Stomach smooth muscle (tissue), 2 donors: ENCODE measurements at regions not wholly inside any gene's neighbourhood (a gene's known extent, or its start where the extent isn't known, plus 50 kb on each side); places are given as distances from the start of the nearest gene placed in this dataset.

Experiments
- H3K27ac ChIP-seq: one replicate; pipeline ENCODE4 v1.7.0; 2013; ENCODE audit warnings: mild to moderate bottlenecking, low read length, inconsistent platforms
- H3K27me3 ChIP-seq, 2 donors: one replicate each; pipeline ENCODE4 v1.7.0; 2013; ENCODE audit warnings: low read length in 2 of 2; ENCODE audit not compliant: insufficient read depth in 2 of 2, control insufficient read depth in 1 of 2
- H3K36me3 ChIP-seq, 2 donors: one replicate each; pipeline ENCODE4 v1.7.0; 2013; ENCODE audit warnings: low read length in 2 of 2; ENCODE audit not compliant: control insufficient read depth in 2 of 2, insufficient read depth in 2 of 2
- H3K4me1 ChIP-seq: one replicate; pipeline ENCODE4 v1.7.0; 2013; ENCODE audit warnings: low read length; ENCODE audit not compliant: control insufficient read depth, insufficient read depth
- H3K4me3 ChIP-seq, 2 donors: one replicate each; pipeline ENCODE4 v1.7.0; 2013; ENCODE audit warnings: low read length in 2 of 2
- H3K9ac ChIP-seq, 2 donors: one replicate each; pipeline ENCODE4 v1.7.0; 2013; ENCODE audit warnings: low read length in 2 of 2, mild to moderate bottlenecking in 1 of 2
- H3K9me3 ChIP-seq, 2 donors: one replicate each; pipeline ENCODE4 v1.7.0; 2013; ENCODE audit warnings: low read length in 2 of 2; ENCODE audit not compliant: control insufficient read depth in 2 of 2
- donor health status: healthy.
- donor health status: Pancreatic carcinoma.

GRCh38 chr1:58836408-58836807 lies 52.6 kb upstream of the JUN start:
- Histone ChIP-seq H3K27me3 (no peaks in the 10 kb centered on the region), H3K9me3 (no peaks in the 10 kb centered on the region), H3K36me3 (no peaks in the 10 kb centered on the region), H3K9ac (no peak overlapping the region), H3K27ac (no peak overlapping the region), H3K4me3 (no peak overlapping the region), H3K4me1 (no peaks in the 10 kb centered on the region)

DNA sequence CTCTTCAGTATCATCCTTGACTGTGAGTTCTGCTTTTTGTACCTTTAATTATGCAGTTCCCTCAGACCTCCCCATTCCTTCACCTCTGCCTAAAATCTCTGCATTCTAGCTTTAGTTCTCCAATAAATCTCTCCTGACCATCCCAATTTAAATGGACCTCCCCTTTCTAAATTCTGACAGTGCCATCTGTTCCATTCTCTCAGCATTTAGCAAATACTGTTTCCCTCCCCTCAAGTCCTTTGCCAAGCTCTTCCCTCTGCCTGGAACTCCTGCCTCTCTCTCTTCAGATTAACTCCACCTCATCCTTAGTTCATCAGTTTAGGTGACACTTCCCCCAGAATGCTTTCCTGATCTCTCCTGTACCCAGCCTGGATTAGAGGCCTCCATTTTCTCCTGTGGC lies 54.0 kb upstream of the JUN start:
- H3K4me3 ChIP-seq, result no peak overlapping the region
- H3K9me3 ChIP-seq, result no peaks in the 10 kb centered on the region
- H3K36me3 ChIP-seq, result no peaks in the 10 kb centered on the region
- H3K27ac ChIP-seq, result no peak overlapping the region
- no peaks in the 10 kb centered on the region for H3K27me3 ChIP-seq
- no peak overlapping the region for H3K9ac ChIP-seq
- no peaks in the 10 kb centered on the region for H3K4me1 ChIP-seq

GRCh38 chr1:58839147-58839795 lies 55.4 kb upstream of the JUN start:
- Histone ChIP-seq H3K36me3 (no peaks in the 10 kb centered on the region), H3K27ac (no peak overlapping the region), H3K4me3 (no peak overlapping the region), H3K9me3 (no peaks in the 10 kb centered on the region), H3K9ac (no peak overlapping the region), H3K4me1 (no peaks in the 10 kb centered on the region), H3K27me3 (no peaks in the 10 kb centered on the region)

GRCh38 chr1:58839846-58840835 lies 56.3 kb upstream of the JUN start:
- Histone ChIP-seq H3K27me3 (no peaks in the 10 kb centered on the region), H3K4me3 (no peak overlapping the region), H3K27ac (no peak overlapping the region), H3K4me1 (no peaks in the 10 kb centered on the region), H3K9ac (no peak overlapping the region), H3K9me3 (no peaks in the 10 kb centered on the region), H3K36me3 (no peaks in the 10 kb centered on the region)

DNA sequence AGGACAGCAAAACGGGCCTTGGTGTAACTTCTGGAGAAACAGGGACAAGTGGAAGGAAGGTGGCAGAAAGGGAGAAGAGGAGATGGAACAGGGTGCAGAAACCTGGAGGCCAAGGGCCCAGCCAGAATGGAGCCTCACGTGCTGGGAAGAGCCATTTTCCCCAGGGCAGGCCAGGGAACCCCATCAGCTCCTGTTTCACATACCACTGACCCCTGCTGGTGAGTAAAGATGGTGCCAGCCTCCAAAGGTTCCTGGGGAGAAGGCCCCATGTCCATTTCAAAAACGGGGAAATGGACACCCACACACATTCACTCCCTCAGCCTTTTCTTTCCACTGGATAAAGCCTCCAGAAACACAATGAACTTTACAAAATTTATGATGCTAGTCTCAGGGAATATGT lies 57.6 kb upstream of the JUN start:
- no peaks in the 10 kb centered on the region for H3K27me3 ChIP-seq
- no peaks in the 10 kb centered on the region for H3K4me1 ChIP-seq
- H3K36me3 ChIP-seq, result no peaks in the 10 kb centered on the region
- H3K9ac ChIP-seq, result no peak overlapping the region
- no peaks in the 10 kb centered on the region for H3K9me3 ChIP-seq
- no peak overlapping the region for H3K27ac ChIP-seq
- no peak overlapping the region for H3K4me3 ChIP-seq

GRCh38 chr1:58842941-58843340 lies 59.1 kb upstream of the JUN start:
- Histone ChIP-seq H3K27me3 (no peaks in the 10 kb centered on the region), H3K9me3 (no peaks in the 10 kb centered on the region), H3K4me1 (no peaks in the 10 kb centered on the region), H3K9ac (no peak overlapping the region), H3K36me3 (no peaks in the 10 kb centered on the region), H3K4me3 (no peak overlapping the region), H3K27ac (no peak overlapping the region)

DNA sequence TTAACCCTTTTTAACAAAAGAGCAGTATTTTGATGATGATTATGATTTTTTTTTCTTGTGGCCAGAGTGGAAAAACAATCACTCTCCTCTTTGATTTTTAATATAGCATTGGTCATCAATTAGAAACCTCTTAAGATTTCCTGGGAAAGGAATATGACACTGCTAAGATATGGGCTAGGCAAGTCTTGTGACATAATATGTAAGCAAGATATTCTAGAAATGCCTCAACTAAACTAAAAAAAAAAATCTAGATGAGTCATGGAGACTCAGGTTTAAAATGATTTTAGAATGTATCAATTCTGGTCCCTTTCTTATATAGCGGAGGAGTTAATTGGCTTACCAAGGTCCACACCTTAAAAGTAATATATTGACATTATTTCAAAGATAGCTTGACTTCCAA lies 60.3 kb upstream of the JUN start:
- Histone ChIP-seq H3K4me1 (peaks cover 4% of the 10 kb centered on the region), H3K9me3 (no peaks in the 10 kb centered on the region), H3K27ac (no peak overlapping the region), H3K36me3 (no peaks in the 10 kb centered on the region), H3K27me3 (no peaks in the 10 kb centered on the region), H3K4me3 (no peak overlapping the region), H3K9ac (no peak overlapping the region)

GRCh38 chr1:58845942-58846341 lies 62.1 kb upstream of the JUN start:
- Histone ChIP-seq H3K27me3 (no peaks in the 10 kb centered on the region), H3K36me3 (no peaks in the 10 kb centered on the region), H3K9me3 (no peaks in the 10 kb centered on the region), H3K4me3 (no peak overlapping the region), H3K27ac (no peak overlapping the region), H3K4me1 (peaks cover 4% of the 10 kb centered on the region), H3K9ac (no peak overlapping the region)

DNA sequence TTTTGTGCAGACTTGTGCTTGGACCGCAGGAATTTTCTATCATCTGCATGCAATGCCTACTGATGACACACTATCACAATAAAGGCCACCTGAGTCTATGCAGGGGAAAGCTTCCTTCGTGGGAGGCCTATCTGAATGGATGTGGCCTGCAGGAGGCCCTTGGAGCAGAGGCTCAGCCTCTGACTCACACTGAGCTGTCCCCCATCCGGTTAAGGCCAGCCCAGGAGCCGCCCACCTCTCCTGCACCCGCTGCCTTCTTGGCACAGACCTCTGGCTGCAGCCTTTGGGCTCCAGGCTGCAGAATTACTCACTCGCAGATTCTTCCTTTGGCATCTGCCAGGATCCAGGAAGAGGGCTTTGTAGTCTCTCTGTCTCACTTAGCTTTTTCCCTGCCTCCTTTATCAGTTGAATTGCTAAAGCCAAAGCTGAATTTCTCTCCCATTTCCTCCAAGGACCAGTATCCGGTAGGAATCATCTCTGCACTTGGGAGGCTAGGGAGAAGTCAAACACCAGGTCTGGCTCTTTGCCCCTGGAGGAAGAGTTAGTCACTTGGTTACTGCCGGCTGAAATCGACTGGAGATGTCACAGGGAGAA lies 65.1 kb upstream of the JUN start:
- Histone ChIP-seq H3K4me1 (peaks cover 4% of the 10 kb centered on the region), H3K36me3 (no peaks in the 10 kb centered on the region), H3K9ac (no peak overlapping the region), H3K27me3 (no peaks in the 10 kb centered on the region), H3K27ac (peak overlapping the region; percentile 4), H3K9me3 (no peaks in the 10 kb centered on the region), H3K4me3 (peak overlapping the region in 1 of 2 donors; percentile 8)

DNA sequence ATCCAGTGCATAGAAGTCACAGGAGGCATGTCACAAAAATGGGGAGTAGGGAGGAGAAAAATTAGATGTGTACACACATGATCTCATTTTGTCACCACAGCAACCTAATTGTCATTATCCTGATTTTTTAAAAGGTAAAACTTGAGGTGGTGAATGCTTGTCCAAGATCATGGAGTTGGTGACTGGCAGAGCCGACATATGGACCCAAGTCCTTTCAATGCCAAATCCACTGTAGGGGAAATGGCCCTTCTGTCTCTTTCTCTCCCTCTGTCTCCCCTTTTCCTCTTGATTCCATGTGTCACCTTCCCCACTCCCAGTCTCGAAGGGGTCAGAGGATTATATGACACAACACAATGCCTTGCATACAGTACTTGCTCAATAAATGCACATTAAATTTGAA lies 65.7 kb upstream of the JUN start:
- H3K9me3 ChIP-seq, result no peaks in the 10 kb centered on the region
- H3K27ac ChIP-seq, result peak overlapping the region; percentile 4
- no peak overlapping the region for H3K4me3 ChIP-seq
- peaks cover 4% of the 10 kb centered on the region for H3K4me1 ChIP-seq
- H3K9ac ChIP-seq, result no peak overlapping the region
- H3K36me3 ChIP-seq, result no peaks in the 10 kb centered on the region
- H3K27me3 ChIP-seq, result no peaks in the 10 kb centered on the region
